Fibroblast of lung (primary cell): ENCODE measurements at regions not wholly inside any gene's neighbourhood (a gene's known extent, or its start where the extent isn't known, plus 50 kb on each side); places are given as distances from the start of the nearest gene placed in this dataset.

Experiments used
- DNase-seq, 2 donors: peaks; one replicate each; pipeline versions ENCODE4 v3.0.0 to v3.0.0-alpha.2; 2010; ENCODE audit warnings: low read depth in 2 of 2
- H2AFZ ChIP-seq: 2 replicates; pipeline ENCODE4 v1.5.1; 2012; ENCODE audit warnings: low read length, control low read depth, inconsistent platforms
- H3K27ac ChIP-seq: 2 replicates; pipeline ENCODE4 v1.5.1; 2011; ENCODE audit warnings: low read length, control low read depth; ENCODE audit not compliant: insufficient read depth
- H3K27me3 ChIP-seq: 2 replicates; pipeline ENCODE4 v1.5.1; 2011; ENCODE audit warnings: mild to moderate bottlenecking, low read length; ENCODE audit not compliant: control insufficient read depth, insufficient read depth
- H3K36me3 ChIP-seq: 2 replicates; pipeline ENCODE4 v1.5.1; 2011; ENCODE audit warnings: low read length; ENCODE audit not compliant: control insufficient read depth, insufficient read depth
- H3K4me1 ChIP-seq: 2 replicates; pipeline ENCODE4 v1.5.1; 2011; ENCODE audit warnings: low read length; ENCODE audit not compliant: control insufficient read depth, insufficient read depth; ENCODE audit errors: extremely low read depth
- H3K4me2 ChIP-seq: 2 replicates; pipeline ENCODE4 v1.5.1; 2011; ENCODE audit warnings: low read length, control low read depth; ENCODE audit not compliant: insufficient read depth; ENCODE audit errors: extremely low read depth
- H3K4me3 ChIP-seq, 4 experiments: fragments of 200-600 bp in 1 of 4; sonication (generic) in 1 of 4; replicated peaks in 1 of 4; 2 replicates each; pipeline ENCODE4 v1.5.1; 2011 to 2016; ENCODE audit warnings: low read length in 4 of 4, low read depth in 3 of 4, mild to moderate bottlenecking in 3 of 4, control low read depth in 2 of 4, inconsistent platforms in 1 of 4, mixed read lengths in 1 of 4; ENCODE audit not compliant: insufficient read depth in 1 of 4; ENCODE audit errors: control extremely low read depth in 1 of 4
- H3K79me2 ChIP-seq: 2 replicates; pipeline ENCODE4 v1.5.1; 2012; ENCODE audit warnings: mild to moderate bottlenecking, low read length, inconsistent platforms; ENCODE audit not compliant: control insufficient read depth, insufficient read depth
- H3K9ac ChIP-seq: 2 replicates; pipeline ENCODE4 v1.5.1; 2011; ENCODE audit warnings: mild to moderate bottlenecking, low read length, control low read depth; ENCODE audit not compliant: insufficient read depth
- H3K9me3 ChIP-seq: 2 replicates; pipeline ENCODE4 v1.5.1; 2012; ENCODE audit warnings: low read depth, low read length; ENCODE audit not compliant: control insufficient read depth, insufficient read depth
- H4K20me1 ChIP-seq: 2 replicates; pipeline ENCODE4 v1.5.1; 2011; ENCODE audit warnings: low read length; ENCODE audit not compliant: control insufficient read depth, insufficient read depth; ENCODE audit errors: extremely low read depth
- EZH2 ChIP-seq: IDR thresholded peaks from 2 replicates; pipeline ENCODE4 v1.5.1; 2012; ENCODE audit warnings: low read length, control low read depth, mild to moderate bottlenecking; ENCODE audit errors: missing control alignments
- TF ChIP-seq, protein P1 (sequence below), 2 donors: IDR thresholded peaks in 1 of 2; conservative IDR thresholded peaks in 1 of 2; 1 replicate in 1 of 2; 2 replicates in 1 of 2; pipeline ENCODE4 v1.5.1; 2011 to 2012; ENCODE audit warnings: low read length in 2 of 2, control low read depth in 1 of 2, inconsistent platforms in 1 of 2, low read depth in 1 of 2, mild to moderate bottlenecking in 1 of 2

DNA sequence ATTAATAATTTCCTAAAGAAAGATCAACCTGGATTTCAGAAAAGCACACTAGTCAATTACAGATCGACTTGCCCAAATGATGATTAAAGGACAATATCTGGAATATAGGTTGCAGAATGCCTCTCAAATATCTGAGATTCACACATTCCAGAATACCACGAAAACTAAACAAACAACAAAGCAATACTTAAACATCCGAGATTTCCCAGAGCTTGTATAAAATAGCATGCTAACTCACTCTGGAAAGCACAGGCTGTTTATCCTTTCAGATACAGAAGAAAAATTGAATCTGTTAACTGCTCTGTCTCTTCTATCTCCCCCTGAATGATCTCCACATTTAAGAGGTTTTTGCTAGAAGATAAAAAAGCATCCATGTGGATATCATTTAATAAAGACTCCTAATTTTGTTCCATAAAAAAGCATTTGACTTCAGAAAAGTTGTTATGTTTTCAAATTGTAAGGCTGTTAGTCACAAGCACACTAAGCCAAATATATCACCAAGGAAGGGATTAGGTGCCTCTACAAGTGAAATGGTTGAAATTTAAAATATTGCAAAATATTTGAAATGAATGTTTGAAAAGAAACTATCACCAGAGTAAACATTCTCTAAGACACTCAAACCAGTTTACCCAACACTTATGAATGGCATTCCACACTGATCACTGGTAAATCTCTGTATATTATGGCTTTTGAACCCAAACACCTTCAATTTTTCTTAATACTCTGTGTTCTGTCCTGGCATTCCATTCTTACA is 865.1 kb upstream of the ADAMTS5 start:
- Histone ChIP-seq H3K4me2 (peak overlapping the region; percentile 33), H3K9me3 (no peaks in the 10 kb centered on the region), H3K27ac (no peak overlapping the region), H4K20me1 (no peaks in the 10 kb centered on the region), H3K36me3 (no peaks in the 10 kb centered on the region), H3K27me3 (no peaks in the 10 kb centered on the region), H2AFZ (no peak overlapping the region), H3K9ac (no peak overlapping the region), H3K4me3 (no peak overlapping the region), H3K4me1 (peaks cover 2% of the 10 kb centered on the region), H3K79me2 (no peaks in the 10 kb centered on the region)
- no peak for TF ChIP-seq EZH2
- TF ChIP-seq, protein P1, sequence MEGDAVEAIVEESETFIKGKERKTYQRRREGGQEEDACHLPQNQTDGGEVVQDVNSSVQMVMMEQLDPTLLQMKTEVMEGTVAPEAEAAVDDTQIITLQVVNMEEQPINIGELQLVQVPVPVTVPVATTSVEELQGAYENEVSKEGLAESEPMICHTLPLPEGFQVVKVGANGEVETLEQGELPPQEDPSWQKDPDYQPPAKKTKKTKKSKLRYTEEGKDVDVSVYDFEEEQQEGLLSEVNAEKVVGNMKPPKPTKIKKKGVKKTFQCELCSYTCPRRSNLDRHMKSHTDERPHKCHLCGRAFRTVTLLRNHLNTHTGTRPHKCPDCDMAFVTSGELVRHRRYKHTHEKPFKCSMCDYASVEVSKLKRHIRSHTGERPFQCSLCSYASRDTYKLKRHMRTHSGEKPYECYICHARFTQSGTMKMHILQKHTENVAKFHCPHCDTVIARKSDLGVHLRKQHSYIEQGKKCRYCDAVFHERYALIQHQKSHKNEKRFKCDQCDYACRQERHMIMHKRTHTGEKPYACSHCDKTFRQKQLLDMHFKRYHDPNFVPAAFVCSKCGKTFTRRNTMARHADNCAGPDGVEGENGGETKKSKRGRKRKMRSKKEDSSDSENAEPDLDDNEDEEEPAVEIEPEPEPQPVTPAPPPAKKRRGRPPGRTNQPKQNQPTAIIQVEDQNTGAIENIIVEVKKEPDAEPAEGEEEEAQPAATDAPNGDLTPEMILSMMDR (conservative IDR thresholded peaks at IDR 0.05 in 1 of 2, IDR thresholded peaks at IDR 0.05 in 1 of 2; ENCODE audit: low read depth in 1 of 2, low read length in 2 of 2), result no peak
- DNase-seq, result peak; percentile 14 to 44

- Histone ChIP-seq H3K4me1 (peaks cover 2% of the 10 kb centered on the region), H3K4me2 (no peak overlapping the region), H3K36me3 (no peaks in the 10 kb centered on the region), H4K20me1 (no peaks in the 10 kb centered on the region), H2AFZ (no peak overlapping the region), H3K79me2 (no peaks in the 10 kb centered on the region), H3K9ac (no peak overlapping the region), H3K27me3 (no peaks in the 10 kb centered on the region), H3K4me3 (no peak overlapping the region), H3K27ac (no peak overlapping the region), H3K9me3 (no peaks in the 10 kb centered on the region)
- no peak for DNase-seq
- TF ChIP-seq EZH2, result no peak
- TF ChIP-seq, protein P1 (conservative IDR thresholded peaks at IDR 0.05 in 1 of 2, IDR thresholded peaks at IDR 0.05 in 1 of 2; ENCODE audit: low read depth in 1 of 2, low read length in 2 of 2), result no peak
These were observed 864.3 kb upstream of the ADAMTS5 start for GRCh38 chr21:27831177-27831576.

GRCh38 chr21:27827972-27828371 is 861.1 kb upstream of the ADAMTS5 start:
- no peaks in the 10 kb centered on the region for H3K36me3 ChIP-seq
- no peak overlapping the region for H3K27ac ChIP-seq
- H3K4me3 ChIP-seq, result no peak overlapping the region
- DNase-seq, result no peak
- H3K4me2 ChIP-seq, result no peak overlapping the region
- no peak for TF ChIP-seq EZH2
- TF ChIP-seq, protein P1 (conservative IDR thresholded peaks at IDR 0.05 in 1 of 2, IDR thresholded peaks at IDR 0.05 in 1 of 2; ENCODE audit: low read depth in 1 of 2, low read length in 2 of 2), result no peak
- H4K20me1 ChIP-seq, result no peaks in the 10 kb centered on the region
- no peaks in the 10 kb centered on the region for H3K79me2 ChIP-seq
- peaks cover 2% of the 10 kb centered on the region for H3K4me1 ChIP-seq
- no peaks in the 10 kb centered on the region for H3K27me3 ChIP-seq
- H3K9ac ChIP-seq, result no peak overlapping the region
- no peak overlapping the region for H2AFZ ChIP-seq
- H3K9me3 ChIP-seq, result no peaks in the 10 kb centered on the region
